SK-N-SH (cell line): ENCODE measurements at regions not wholly inside any gene's neighbourhood (a gene's known extent, or its start where the extent isn't known, plus 50 kb on each side); places are given as distances from the start of the nearest gene placed in this dataset.

Experiments used
- EZH2phosphoT487 ChIP-seq: fragments of 200-600 bp; sonication (generic); IDR thresholded peaks from 2 replicates; pipeline ENCODE4 v1.6.1; 2017; ENCODE audit warnings: low read depth, mixed run types, mild to moderate bottlenecking, antibody characterized with exemption, moderate library complexity, borderline replicate concordance
- NFIC ChIP-seq: IDR thresholded peaks from 2 replicates; pipeline ENCODE4 v1.4.0; 2012; ENCODE audit warnings: borderline replicate concordance
- POLR2AphosphoS5 ChIP-seq: IDR thresholded peaks from 2 replicates; pipeline ENCODE4 v1.6.1; 2012; ENCODE audit warnings: low read depth, low read length
- TF ChIP-seq, protein P1 (sequence below): fragments of 200-600 bp; sonication (generic); IDR thresholded peaks from 2 replicates; pipeline ENCODE4 v1.6.1; 2017; ENCODE audit warnings: antibody characterized with exemption, mild to moderate bottlenecking, moderate library complexity
- TF ChIP-seq, protein P2 (sequence below): IDR thresholded peaks from 2 replicates; pipeline ENCODE4 v1.6.1; 2012; ENCODE audit warnings: mild to moderate bottlenecking, low read depth, low read length, moderate library complexity

DNA sequence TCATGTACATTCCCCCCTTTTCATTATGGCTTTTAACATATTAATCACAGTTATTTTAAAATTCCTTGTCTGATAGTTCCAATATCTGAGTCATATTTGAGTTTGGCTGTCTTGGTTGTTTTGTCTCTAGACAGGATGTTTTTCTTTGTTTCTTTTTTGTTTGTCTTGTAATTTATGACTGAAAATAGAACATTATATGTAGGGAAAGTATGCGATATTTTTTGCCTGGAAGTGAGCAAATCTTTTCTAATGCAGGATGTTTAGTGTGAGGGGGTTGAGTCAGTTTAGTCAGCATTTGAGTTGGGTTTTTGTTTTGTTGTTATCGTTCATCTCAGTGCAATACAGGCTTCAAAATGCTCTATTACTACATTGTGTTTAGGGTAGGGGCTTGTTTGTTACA, 239.7 kb downstream of the SNAPC1 start:
- TF ChIP-seq EZH2phosphoT487: no peak
- TF ChIP-seq, protein P1, sequence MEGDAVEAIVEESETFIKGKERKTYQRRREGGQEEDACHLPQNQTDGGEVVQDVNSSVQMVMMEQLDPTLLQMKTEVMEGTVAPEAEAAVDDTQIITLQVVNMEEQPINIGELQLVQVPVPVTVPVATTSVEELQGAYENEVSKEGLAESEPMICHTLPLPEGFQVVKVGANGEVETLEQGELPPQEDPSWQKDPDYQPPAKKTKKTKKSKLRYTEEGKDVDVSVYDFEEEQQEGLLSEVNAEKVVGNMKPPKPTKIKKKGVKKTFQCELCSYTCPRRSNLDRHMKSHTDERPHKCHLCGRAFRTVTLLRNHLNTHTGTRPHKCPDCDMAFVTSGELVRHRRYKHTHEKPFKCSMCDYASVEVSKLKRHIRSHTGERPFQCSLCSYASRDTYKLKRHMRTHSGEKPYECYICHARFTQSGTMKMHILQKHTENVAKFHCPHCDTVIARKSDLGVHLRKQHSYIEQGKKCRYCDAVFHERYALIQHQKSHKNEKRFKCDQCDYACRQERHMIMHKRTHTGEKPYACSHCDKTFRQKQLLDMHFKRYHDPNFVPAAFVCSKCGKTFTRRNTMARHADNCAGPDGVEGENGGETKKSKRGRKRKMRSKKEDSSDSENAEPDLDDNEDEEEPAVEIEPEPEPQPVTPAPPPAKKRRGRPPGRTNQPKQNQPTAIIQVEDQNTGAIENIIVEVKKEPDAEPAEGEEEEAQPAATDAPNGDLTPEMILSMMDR: no peak
- no peak for TF ChIP-seq NFIC
- TF ChIP-seq POLR2AphosphoS5: no peak
- TF ChIP-seq, protein P2, sequence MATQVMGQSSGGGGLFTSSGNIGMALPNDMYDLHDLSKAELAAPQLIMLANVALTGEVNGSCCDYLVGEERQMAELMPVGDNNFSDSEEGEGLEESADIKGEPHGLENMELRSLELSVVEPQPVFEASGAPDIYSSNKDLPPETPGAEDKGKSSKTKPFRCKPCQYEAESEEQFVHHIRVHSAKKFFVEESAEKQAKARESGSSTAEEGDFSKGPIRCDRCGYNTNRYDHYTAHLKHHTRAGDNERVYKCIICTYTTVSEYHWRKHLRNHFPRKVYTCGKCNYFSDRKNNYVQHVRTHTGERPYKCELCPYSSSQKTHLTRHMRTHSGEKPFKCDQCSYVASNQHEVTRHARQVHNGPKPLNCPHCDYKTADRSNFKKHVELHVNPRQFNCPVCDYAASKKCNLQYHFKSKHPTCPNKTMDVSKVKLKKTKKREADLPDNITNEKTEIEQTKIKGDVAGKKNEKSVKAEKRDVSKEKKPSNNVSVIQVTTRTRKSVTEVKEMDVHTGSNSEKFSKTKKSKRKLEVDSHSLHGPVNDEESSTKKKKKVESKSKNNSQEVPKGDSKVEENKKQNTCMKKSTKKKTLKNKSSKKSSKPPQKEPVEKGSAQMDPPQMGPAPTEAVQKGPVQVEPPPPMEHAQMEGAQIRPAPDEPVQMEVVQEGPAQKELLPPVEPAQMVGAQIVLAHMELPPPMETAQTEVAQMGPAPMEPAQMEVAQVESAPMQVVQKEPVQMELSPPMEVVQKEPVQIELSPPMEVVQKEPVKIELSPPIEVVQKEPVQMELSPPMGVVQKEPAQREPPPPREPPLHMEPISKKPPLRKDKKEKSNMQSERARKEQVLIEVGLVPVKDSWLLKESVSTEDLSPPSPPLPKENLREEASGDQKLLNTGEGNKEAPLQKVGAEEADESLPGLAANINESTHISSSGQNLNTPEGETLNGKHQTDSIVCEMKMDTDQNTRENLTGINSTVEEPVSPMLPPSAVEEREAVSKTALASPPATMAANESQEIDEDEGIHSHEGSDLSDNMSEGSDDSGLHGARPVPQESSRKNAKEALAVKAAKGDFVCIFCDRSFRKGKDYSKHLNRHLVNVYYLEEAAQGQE: no peak
